Activated CD4-positive, alpha-beta memory T cell treated with anti-CD3 and anti-CD28 coated beads, Interleukin-2, amount 10 ng/mL, durations not matched to agents 7 days and 5 days (primary cell): ENCODE measurements at regions not wholly inside any gene's neighbourhood (a gene's known extent, or its start where the extent isn't known, plus 50 kb on each side); places are given as distances from the start of the nearest gene placed in this dataset.

Experiments used
- CTCF ChIA-PET: fragments of 350-600 bp; sonication (Branson Sonifier 250); formaldehyde crosslinking; loops from one replicate; lab custom pipeline; 2021; ENCODE audit warnings: antibody characterized with exemption, inconsistent platforms; lab: Charles Lee
- POLR2A ChIA-PET: fragments of 350-600 bp; sonication (Branson Sonifier 250); formaldehyde crosslinking; loops from one replicate; lab custom pipeline; 2021; ENCODE audit warnings: antibody characterized with exemption; lab: Charles Lee
- DNase-seq: peaks from one replicate; pipeline ENCODE4 v3.0.0-alpha.2; 2020
- H3K27ac Mint-ChIP-seq: one replicate; pipeline ENCODE4 v1.8.0; 2021; ENCODE audit warnings: mild to moderate bottlenecking, mixed read lengths
- H3K27me3 Mint-ChIP-seq: one replicate; pipeline ENCODE4 v1.8.0; 2021; ENCODE audit warnings: mixed read lengths
- H3K36me3 Mint-ChIP-seq: one replicate; pipeline ENCODE4 v1.8.0; 2021; ENCODE audit warnings: low read depth, mixed read lengths
- H3K4me1 Mint-ChIP-seq: one replicate; pipeline ENCODE4 v1.8.0; 2021; ENCODE audit warnings: mixed read lengths
- H3K4me3 Mint-ChIP-seq: one replicate; pipeline ENCODE4 v1.8.0; 2021; ENCODE audit warnings: mild to moderate bottlenecking, mixed read lengths
- H3K9me3 Mint-ChIP-seq: one replicate; pipeline ENCODE4 v1.8.0; 2021; ENCODE audit warnings: mixed read lengths

- CTCF ChIA-PET = interaction anchor here (1.4 kb wide), 1 partner anchor 255 kb away, joined by 3 read pairs; no protein-coding TSS in a partner anchor
- POLR2A ChIA-PET = no interaction called here
- no peaks in the 10 kb centered on the region for H3K36me3 Mint-ChIP-seq
- no peak overlapping the region for H3K27ac Mint-ChIP-seq
- H3K4me3 Mint-ChIP-seq = no peak overlapping the region
- no peaks in the 10 kb centered on the region for H3K4me1 Mint-ChIP-seq
- H3K9me3 Mint-ChIP-seq = peaks cover 12% of the 10 kb centered on the region
- DNase-seq = no peak
- peaks cover 9% of the 10 kb centered on the region for H3K27me3 Mint-ChIP-seq
Observed at GRCh38 chr3:13947912-13948311, 68.0 kb upstream of the WNT7A start.

GRCh38 chr3:13939206-13939605 lies 59.3 kb upstream of the WNT7A start:
- H3K4me3 Mint-ChIP-seq = no peak overlapping the region
- POLR2A ChIA-PET = no interaction called here
- CTCF ChIA-PET = no interaction called here

GRCh38 chr3:13937131-13937530 lies 57.3 kb upstream of the WNT7A start:
- DNase-seq = no peak
- H3K27ac Mint-ChIP-seq = no peak overlapping the region
- CTCF ChIA-PET = no interaction called here
- H3K4me1 Mint-ChIP-seq = peaks cover 3% of the 10 kb centered on the region
- H3K4me3 Mint-ChIP-seq = no peak overlapping the region
- no peaks in the 10 kb centered on the region for H3K9me3 Mint-ChIP-seq
- H3K36me3 Mint-ChIP-seq = no peaks in the 10 kb centered on the region
- peaks cover 1% of the 10 kb centered on the region for H3K27me3 Mint-ChIP-seq
- POLR2A ChIA-PET = no interaction called here

More at GRCh38 chr3:13939206-13939605, 59.3 kb upstream of the WNT7A start:
- H3K36me3 Mint-ChIP-seq = no peaks in the 10 kb centered on the region
- H3K27ac Mint-ChIP-seq = no peak overlapping the region
- H3K4me1 Mint-ChIP-seq = no peaks in the 10 kb centered on the region
- H3K27me3 Mint-ChIP-seq = no peaks in the 10 kb centered on the region
- H3K9me3 Mint-ChIP-seq = no peaks in the 10 kb centered on the region
- no peak for DNase-seq

DNA sequence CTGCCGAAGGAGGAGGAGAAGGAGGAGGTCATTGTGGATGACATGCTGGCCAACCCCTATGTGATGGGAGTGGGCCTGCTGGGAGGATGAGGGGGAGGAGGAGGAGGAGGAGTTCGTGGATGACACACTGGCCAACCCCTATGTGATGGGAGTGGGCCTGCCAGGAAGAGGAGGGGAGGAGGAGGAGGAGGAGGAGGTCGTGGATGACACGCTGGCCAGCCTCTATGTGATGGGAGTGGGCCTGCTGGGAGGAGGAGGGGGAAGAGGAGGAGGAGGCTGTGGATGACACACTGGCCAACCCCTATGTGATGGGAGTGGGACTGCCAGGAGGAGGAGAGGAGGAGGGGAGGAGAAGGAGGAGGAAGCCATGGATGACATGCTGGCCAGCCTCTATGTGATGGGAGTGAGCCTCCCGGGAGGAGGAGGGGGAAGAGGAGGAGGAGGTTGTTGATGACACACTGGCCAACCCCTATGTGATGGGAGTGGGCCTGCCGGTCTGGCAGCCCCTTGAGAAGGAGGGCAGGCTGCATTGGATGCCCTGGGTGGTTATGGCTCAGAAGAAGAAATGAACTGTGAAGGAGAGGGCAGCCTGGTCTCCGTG lies 55.7 kb upstream of the WNT7A start:
- H3K4me3 Mint-ChIP-seq = no peak overlapping the region

GRCh38 chr3:13934813-13935212 lies 54.9 kb upstream of the WNT7A start:
- no peak overlapping the region for H3K4me3 Mint-ChIP-seq
- H3K36me3 Mint-ChIP-seq = no peaks in the 10 kb centered on the region
- ChIA-PET CTCF (no interaction called here), POLR2A (no interaction called here)
- H3K9me3 Mint-ChIP-seq = peaks cover 7% of the 10 kb centered on the region
- peaks cover 3% of the 10 kb centered on the region for H3K4me1 Mint-ChIP-seq
- H3K27ac Mint-ChIP-seq = no peak overlapping the region
- no peak for DNase-seq
- peaks cover 5% of the 10 kb centered on the region for H3K27me3 Mint-ChIP-seq

More for the DNA sequence above, 55.7 kb upstream of the WNT7A start:
- Mint-ChIP-seq H3K27ac (no peak overlapping the region), H3K36me3 (no peaks in the 10 kb centered on the region), H3K4me1 (peaks cover 3% of the 10 kb centered on the region), H3K9me3 (peaks cover 7% of the 10 kb centered on the region), H3K27me3 (peaks cover 5% of the 10 kb centered on the region)
- ChIA-PET CTCF (no interaction called here), POLR2A (no interaction called here)
- DNase-seq = no peak

- H3K27ac Mint-ChIP-seq = no peak overlapping the region
- peaks cover 3% of the 10 kb centered on the region for H3K4me1 Mint-ChIP-seq
- ChIA-PET POLR2A (no interaction called here), CTCF (no interaction called here)
- H3K36me3 Mint-ChIP-seq = no peaks in the 10 kb centered on the region
- H3K9me3 Mint-ChIP-seq = peaks cover 8% of the 10 kb centered on the region
- no peak for DNase-seq
- H3K27me3 Mint-ChIP-seq = peaks cover 5% of the 10 kb centered on the region
- H3K4me3 Mint-ChIP-seq = no peak overlapping the region
Observed at GRCh38 chr3:13934315-13934714, 54.4 kb upstream of the WNT7A start.

- POLR2A ChIA-PET = no interaction called here
- no peaks in the 10 kb centered on the region for H3K36me3 Mint-ChIP-seq
- DNase-seq = no peak
- peaks cover 5% of the 10 kb centered on the region for H3K27me3 Mint-ChIP-seq
- H3K9me3 Mint-ChIP-seq = peaks cover 17% of the 10 kb centered on the region
- peak overlapping the region; percentile 39 for H3K4me3 Mint-ChIP-seq
- H3K4me1 Mint-ChIP-seq = peaks cover 3% of the 10 kb centered on the region
- CTCF ChIA-PET = no interaction called here
- H3K27ac Mint-ChIP-seq = no peak overlapping the region
Observed at GRCh38 chr3:13932578-13933295, 52.9 kb upstream of the WNT7A start.

GRCh38 chr3:13931172-13931571 lies 51.3 kb upstream of the WNT7A start:
- Mint-ChIP-seq H3K9me3 (peaks cover 22% of the 10 kb centered on the region), H3K4me1 (peaks cover 3% of the 10 kb centered on the region), H3K27ac (no peak overlapping the region), H3K27me3 (peaks cover 5% of the 10 kb centered on the region), H3K4me3 (no peak overlapping the region), H3K36me3 (no peaks in the 10 kb centered on the region)
- DNase-seq = no peak
- ChIA-PET CTCF (no interaction called here), POLR2A (no interaction called here)
